AG10803 (cell line): ENCODE measurements at regions not wholly inside any gene's neighbourhood (a gene's known extent, or its start where the extent isn't known, plus 50 kb on each side); places are given as distances from the start of the nearest gene placed in this dataset.

Experiments
- DNase-seq: peaks from one replicate; pipeline ENCODE4 v3.0.0; 2010; ENCODE audit warnings: low read depth
- H3K4me3 ChIP-seq: 2 replicates; pipeline ENCODE4 v1.5.1; 2011; ENCODE audit warnings: mild to moderate bottlenecking, low read length, control low read depth
- TF ChIP-seq, protein P1 (sequence below): conservative IDR thresholded peaks from 2 replicates; pipeline ENCODE4 v1.5.1; 2011; ENCODE audit warnings: mild to moderate bottlenecking, low read length, control low read depth, inconsistent platforms

- TF ChIP-seq, protein P1, sequence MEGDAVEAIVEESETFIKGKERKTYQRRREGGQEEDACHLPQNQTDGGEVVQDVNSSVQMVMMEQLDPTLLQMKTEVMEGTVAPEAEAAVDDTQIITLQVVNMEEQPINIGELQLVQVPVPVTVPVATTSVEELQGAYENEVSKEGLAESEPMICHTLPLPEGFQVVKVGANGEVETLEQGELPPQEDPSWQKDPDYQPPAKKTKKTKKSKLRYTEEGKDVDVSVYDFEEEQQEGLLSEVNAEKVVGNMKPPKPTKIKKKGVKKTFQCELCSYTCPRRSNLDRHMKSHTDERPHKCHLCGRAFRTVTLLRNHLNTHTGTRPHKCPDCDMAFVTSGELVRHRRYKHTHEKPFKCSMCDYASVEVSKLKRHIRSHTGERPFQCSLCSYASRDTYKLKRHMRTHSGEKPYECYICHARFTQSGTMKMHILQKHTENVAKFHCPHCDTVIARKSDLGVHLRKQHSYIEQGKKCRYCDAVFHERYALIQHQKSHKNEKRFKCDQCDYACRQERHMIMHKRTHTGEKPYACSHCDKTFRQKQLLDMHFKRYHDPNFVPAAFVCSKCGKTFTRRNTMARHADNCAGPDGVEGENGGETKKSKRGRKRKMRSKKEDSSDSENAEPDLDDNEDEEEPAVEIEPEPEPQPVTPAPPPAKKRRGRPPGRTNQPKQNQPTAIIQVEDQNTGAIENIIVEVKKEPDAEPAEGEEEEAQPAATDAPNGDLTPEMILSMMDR: no peak
- H3K4me3 ChIP-seq: no peak overlapping the region
- no peak for DNase-seq
Measured at GRCh38 chr1:96409689-96410088, 311.9 kb upstream of the PTBP2 start.

DNA sequence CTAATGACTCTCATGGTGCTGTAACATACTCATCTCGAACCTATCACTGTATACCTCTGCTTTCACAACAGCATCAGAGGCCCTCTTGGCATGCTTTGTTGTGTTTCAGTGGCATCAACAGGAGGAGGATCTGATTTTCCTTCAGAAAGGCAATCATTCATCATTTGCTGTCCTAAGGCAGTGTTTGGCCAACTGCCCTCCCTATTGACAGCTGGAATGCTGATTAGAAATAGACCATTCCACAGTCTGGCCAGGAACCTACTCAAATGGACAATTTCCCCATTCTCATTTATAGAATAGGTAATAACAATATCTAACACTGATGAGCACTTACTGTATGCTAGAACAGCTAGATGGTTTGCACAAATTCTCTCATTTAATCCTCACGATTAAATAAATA lies 310.6 kb upstream of the PTBP2 start:
- TF ChIP-seq, protein P1: no peak
- no peak for DNase-seq
- no peak overlapping the region for H3K4me3 ChIP-seq

DNA sequence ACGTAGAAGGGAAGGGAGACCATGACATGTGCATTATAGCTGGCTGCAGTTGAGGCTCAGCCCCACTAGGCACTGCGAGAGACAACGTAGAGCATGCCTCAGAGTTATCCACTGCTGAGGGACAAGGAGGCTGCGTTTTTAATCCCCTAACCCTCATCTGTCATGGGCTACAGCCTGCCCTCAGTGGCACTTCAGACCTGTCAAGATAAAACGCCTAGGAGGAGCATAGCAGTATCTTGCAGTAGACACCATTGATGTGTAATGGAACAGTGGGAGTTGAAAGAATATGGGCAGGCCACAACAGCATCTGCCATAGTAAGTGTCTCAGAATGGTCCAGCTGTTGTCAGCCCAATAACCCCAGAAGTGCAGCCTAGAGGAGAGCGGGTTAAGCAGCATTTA lies 307.0 kb upstream of the PTBP2 start:
- no peak for DNase-seq
- no peak overlapping the region for H3K4me3 ChIP-seq
- TF ChIP-seq, protein P1: no peak

GRCh38 chr1:96416111-96416595 lies 305.4 kb upstream of the PTBP2 start:
- no peak overlapping the region for H3K4me3 ChIP-seq
- TF ChIP-seq, protein P1: no peak
- peak; percentile 99 for DNase-seq

DNA sequence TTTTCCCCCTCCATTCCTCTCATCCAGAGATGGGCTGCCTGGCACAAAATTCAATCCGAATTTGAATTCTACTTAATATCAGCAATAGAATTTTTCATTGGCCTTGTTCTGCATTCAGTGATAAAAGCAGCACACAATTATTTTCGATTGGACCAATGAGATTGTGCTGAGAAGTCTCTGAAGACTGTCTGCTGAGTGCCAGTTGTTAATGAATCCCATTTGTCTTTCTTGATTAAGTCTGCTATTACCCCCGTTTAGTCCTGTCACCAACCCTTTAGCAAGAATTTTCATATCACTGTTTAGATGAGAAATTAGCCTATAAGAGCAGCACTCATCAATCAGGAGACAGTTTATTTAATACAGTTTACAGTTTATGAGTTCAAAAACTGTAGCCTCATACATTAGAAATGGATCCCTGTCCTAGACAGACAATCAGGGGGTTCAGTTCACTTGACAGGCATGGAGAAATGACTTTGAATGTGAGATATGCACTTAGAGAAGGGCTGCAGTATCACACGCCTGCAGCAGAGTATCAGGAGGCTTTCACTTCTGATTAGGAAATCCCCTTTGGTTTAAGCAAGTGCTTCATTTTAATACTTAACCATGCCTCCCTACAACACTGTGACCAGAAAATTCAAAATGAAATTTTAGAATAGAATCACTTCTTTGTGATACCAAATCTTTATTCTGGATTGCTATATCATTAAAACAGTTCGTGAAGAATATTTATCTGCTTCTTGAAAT lies 304.7 kb upstream of the PTBP2 start:
- TF ChIP-seq, protein P1: no peak
- no peak for DNase-seq
- no peak overlapping the region for H3K4me3 ChIP-seq

DNA sequence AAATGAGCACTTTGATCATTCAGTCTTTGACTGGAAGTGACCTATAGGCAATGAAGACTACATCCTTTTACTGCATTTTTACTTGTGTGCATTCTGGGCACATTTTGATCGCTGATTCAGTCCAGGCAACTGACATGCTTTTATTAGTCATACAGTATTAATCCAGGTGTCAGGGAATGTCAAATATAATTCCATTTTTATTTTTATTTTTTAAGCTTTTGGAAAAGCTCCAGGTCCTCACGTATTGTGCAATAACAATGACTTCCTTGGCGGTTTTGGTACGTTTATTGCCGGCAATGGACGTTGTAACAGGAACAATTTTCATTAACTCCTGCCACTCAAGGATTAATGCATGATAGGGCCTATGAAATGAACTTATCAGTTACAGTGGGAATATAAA lies 302.6 kb upstream of the PTBP2 start:
- DNase-seq: no peak
- no peak overlapping the region for H3K4me3 ChIP-seq
- TF ChIP-seq, protein P1: no peak

- no peak overlapping the region for H3K4me3 ChIP-seq
- peak; percentile 84 for DNase-seq
- TF ChIP-seq, protein P1: no peak
Measured at GRCh38 chr1:96424877-96425276, 296.7 kb upstream of the PTBP2 start.
